Hepatocyte (in vitro differentiated cells): ENCODE measurements at regions not wholly inside any gene's neighbourhood (a gene's known extent, or its start where the extent isn't known, plus 50 kb on each side); places are given as distances from the start of the nearest gene placed in this dataset.

Source experiments
- EZH2 ChIP-seq: fragments of 200-600 bp; sonication (generic); IDR thresholded peaks from 2 replicates; pipeline ENCODE4 v1.6.1; 2016; ENCODE audit warnings: antibody characterized with exemption, mild to moderate bottlenecking, borderline replicate concordance
- EZH2phosphoT487 ChIP-seq: fragments of 200-600 bp; sonication (generic); IDR thresholded peaks from one replicate; pipeline ENCODE4 v1.6.1; 2018; ENCODE audit warnings: antibody characterized with exemption, mild to moderate bottlenecking, low read depth, moderate library complexity; ENCODE audit not compliant: unreplicated experiment, severe bottlenecking
- TF ChIP-seq, protein P1 (sequence below): fragments of 200-600 bp; sonication (generic); IDR thresholded peaks from 2 replicates; pipeline ENCODE4 v1.5.1; 2016; ENCODE audit warnings: antibody characterized with exemption, mild to moderate bottlenecking; ENCODE audit not compliant: poor library complexity

DNA sequence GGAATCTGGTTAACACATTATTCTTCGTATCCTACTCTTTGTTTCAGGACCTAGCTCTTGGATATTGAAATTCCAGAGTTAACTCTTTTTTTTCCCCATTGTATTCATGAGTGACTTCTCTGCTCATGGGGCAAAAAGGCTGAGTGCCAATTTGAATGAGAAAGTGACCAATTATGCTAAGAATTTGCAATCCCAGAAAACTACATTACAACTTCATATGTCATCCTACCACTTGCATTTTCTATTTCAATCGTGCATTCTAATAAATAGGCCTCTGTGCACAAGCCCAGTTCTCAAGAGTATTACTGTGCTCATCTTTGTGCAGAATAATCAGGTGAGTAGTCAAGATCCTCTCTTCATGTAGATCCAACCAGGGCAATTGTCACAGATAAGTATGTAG lies 537.8 kb downstream of the OTOL1 start:
- TF ChIP-seq, protein P1, sequence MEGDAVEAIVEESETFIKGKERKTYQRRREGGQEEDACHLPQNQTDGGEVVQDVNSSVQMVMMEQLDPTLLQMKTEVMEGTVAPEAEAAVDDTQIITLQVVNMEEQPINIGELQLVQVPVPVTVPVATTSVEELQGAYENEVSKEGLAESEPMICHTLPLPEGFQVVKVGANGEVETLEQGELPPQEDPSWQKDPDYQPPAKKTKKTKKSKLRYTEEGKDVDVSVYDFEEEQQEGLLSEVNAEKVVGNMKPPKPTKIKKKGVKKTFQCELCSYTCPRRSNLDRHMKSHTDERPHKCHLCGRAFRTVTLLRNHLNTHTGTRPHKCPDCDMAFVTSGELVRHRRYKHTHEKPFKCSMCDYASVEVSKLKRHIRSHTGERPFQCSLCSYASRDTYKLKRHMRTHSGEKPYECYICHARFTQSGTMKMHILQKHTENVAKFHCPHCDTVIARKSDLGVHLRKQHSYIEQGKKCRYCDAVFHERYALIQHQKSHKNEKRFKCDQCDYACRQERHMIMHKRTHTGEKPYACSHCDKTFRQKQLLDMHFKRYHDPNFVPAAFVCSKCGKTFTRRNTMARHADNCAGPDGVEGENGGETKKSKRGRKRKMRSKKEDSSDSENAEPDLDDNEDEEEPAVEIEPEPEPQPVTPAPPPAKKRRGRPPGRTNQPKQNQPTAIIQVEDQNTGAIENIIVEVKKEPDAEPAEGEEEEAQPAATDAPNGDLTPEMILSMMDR, result no peak
- no peak for TF ChIP-seq EZH2phosphoT487
- no peak for TF ChIP-seq EZH2
